ENCODE measurements at regions not wholly inside any gene's neighbourhood (a gene's known extent, or its start where the extent isn't known, plus 50 kb on each side); places are given as distances from the start of the nearest gene placed in this dataset.

DNA sequence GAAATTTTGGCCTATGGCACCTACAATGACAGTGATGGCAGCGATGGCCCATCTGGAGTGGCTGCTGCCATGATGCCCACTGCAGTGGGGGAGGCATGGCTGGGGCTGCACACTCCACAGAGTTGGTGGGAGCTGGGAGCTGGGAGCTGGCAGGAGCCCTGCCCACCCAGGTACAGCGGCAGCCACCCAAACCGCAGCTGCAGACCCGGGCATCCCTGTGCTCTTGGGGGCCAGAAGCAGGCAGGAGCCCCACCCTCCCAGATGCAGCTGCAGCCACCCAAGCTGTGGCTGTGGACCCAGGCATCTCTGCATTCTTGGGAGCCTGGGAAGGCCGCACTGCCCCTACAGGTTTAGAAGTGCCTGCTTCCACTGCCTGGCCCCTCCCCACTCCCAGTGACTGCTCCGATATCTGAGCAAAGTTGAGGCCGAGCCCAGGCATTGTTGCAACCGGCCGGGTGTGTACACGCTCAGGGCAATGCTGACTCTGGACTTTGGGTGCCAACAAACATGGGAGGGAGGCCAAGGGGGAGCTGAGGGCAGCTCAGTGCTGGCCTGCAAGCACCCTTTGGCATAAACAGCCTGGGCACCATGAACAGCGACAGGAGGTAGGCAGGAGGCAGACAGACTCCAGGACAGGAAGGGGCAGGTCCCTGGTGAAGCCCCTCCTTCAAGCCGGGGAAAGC lies 82.8 kb downstream of the PPP4R3C start:
- H3K27ac ChIP-seq (ENCODE audit: low read depth, low read length): no peak overlapping the region
- H3K4me2 ChIP-seq (ENCODE audit: low read depth, low read length, poor library complexity, severe bottlenecking): no peak overlapping the region

DNA sequence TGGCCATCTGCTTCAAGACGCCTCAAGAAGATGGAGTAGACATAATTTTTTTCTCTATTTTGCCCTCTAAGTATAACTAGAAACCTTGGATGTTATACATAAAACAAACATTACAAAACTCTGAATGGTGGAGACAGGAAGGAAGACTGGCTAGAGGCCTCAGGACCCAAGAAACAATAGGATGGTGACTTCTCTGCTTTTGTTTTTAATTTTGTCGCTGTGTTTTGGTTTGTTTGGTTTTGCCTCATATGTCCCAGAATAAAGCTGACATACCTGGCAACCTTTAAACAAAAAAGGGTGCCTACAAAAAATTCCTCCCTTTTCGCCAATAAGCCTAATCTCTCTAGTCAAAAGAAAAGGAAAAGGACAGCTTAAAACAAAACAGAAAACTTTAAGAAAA lies 109.1 kb downstream of the PPP4R3C start:
- Histone ChIP-seq H3K9me2 (replicated peaks; ENCODE audit: insufficient read depth, low read length) (no peaks in the 10 kb centered on the region), H3K4me2 (ENCODE audit: low read depth, low read length, poor library complexity, severe bottlenecking) (no peak overlapping the region), H3K79me2 (ENCODE audit: insufficient read depth, low read length) (no peaks in the 10 kb centered on the region), H3K4me3 (ENCODE audit: insufficient read depth, low read length, poor library complexity, severe bottlenecking) (no peak overlapping the region), H3K9ac (ENCODE audit: low read length) (no peak overlapping the region), H2AFZ (ENCODE audit: low read depth, low read length, severe bottlenecking) (no peak overlapping the region), H3K9me3 (ENCODE audit: insufficient read depth, low read length) (no peaks in the 10 kb centered on the region), H4K20me1 (ENCODE audit: low read depth, low read length) (no peaks in the 10 kb centered on the region), H3F3A (ENCODE audit: insufficient read depth) (no peaks in the 10 kb centered on the region), H3K36me3 (ENCODE audit: low read length) (no peaks in the 10 kb centered on the region), H3K27ac (ENCODE audit: low read depth, low read length) (no peak overlapping the region), H3K27me3 (ENCODE audit: low read length) (no peaks in the 10 kb centered on the region)
- TF ChIP-seq, protein P1, sequence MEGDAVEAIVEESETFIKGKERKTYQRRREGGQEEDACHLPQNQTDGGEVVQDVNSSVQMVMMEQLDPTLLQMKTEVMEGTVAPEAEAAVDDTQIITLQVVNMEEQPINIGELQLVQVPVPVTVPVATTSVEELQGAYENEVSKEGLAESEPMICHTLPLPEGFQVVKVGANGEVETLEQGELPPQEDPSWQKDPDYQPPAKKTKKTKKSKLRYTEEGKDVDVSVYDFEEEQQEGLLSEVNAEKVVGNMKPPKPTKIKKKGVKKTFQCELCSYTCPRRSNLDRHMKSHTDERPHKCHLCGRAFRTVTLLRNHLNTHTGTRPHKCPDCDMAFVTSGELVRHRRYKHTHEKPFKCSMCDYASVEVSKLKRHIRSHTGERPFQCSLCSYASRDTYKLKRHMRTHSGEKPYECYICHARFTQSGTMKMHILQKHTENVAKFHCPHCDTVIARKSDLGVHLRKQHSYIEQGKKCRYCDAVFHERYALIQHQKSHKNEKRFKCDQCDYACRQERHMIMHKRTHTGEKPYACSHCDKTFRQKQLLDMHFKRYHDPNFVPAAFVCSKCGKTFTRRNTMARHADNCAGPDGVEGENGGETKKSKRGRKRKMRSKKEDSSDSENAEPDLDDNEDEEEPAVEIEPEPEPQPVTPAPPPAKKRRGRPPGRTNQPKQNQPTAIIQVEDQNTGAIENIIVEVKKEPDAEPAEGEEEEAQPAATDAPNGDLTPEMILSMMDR (IDR thresholded peaks at IDR 0.05; ENCODE audit: insufficient read depth, low read length, poor library complexity, severe bottlenecking): no peak
- TF ChIP-seq EZH2phosphoT487 (conservative IDR thresholded peaks at IDR 0.05; ENCODE audit: low read length): no peak

More for the DNA sequence above, 82.8 kb downstream of the PPP4R3C start:
- no peaks in the 10 kb centered on the region for H3K27me3 ChIP-seq (ENCODE audit: low read length)
- H3K36me3 ChIP-seq (ENCODE audit: low read length): no peaks in the 10 kb centered on the region
- no peak overlapping the region for H2AFZ ChIP-seq (ENCODE audit: low read depth, low read length, severe bottlenecking)
- H3K9me2 ChIP-seq (replicated peaks; ENCODE audit: insufficient read depth, low read length): no peaks in the 10 kb centered on the region
- no peaks in the 10 kb centered on the region for H3F3A ChIP-seq (ENCODE audit: insufficient read depth)
- no peaks in the 10 kb centered on the region for H3K9me3 ChIP-seq (ENCODE audit: insufficient read depth, low read length)
- no peaks in the 10 kb centered on the region for H4K20me1 ChIP-seq (ENCODE audit: low read depth, low read length)
- no peak for TF ChIP-seq EZH2phosphoT487 (conservative IDR thresholded peaks at IDR 0.05; ENCODE audit: low read length)
- TF ChIP-seq, protein P1 (IDR thresholded peaks at IDR 0.05; ENCODE audit: insufficient read depth, low read length, poor library complexity, severe bottlenecking): no peak
- H3K79me2 ChIP-seq (ENCODE audit: insufficient read depth, low read length): no peaks in the 10 kb centered on the region
- H3K9ac ChIP-seq (ENCODE audit: low read length): no peak overlapping the region
- no peak overlapping the region for H3K4me3 ChIP-seq (ENCODE audit: insufficient read depth, low read length, poor library complexity, severe bottlenecking)

DNA sequence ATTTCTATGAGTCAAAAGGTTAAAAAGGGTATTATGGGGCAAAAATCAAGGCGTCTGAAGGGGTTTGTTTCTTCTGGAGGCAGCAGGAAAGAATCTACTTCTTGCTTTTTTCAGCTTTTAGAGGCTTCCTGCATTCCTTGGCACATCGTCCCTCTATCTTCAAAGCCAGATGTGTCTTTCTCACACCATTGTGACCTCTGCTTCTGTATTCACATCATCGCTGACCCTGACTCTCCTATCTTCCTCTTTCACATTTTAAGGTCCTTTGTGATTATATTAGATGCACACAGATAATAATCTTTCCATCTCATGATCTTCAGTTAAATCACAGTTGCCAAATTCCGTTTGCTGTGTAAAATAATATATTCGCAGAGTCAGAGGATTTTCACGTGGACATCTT lies 112.7 kb downstream of the PPP4R3C start:
- no peaks in the 10 kb centered on the region for H3K27me3 ChIP-seq (ENCODE audit: low read length)
- H3K4me3 ChIP-seq (ENCODE audit: insufficient read depth, low read length, poor library complexity, severe bottlenecking): no peak overlapping the region
- H3F3A ChIP-seq (ENCODE audit: insufficient read depth): no peaks in the 10 kb centered on the region
- H3K4me2 ChIP-seq (ENCODE audit: low read depth, low read length, poor library complexity, severe bottlenecking): no peak overlapping the region
- no peaks in the 10 kb centered on the region for H3K36me3 ChIP-seq (ENCODE audit: low read length)
- no peak overlapping the region for H3K9ac ChIP-seq (ENCODE audit: low read length)
- no peaks in the 10 kb centered on the region for H4K20me1 ChIP-seq (ENCODE audit: low read depth, low read length)
- no peak overlapping the region for H2AFZ ChIP-seq (ENCODE audit: low read depth, low read length, severe bottlenecking)
- TF ChIP-seq, protein P1 (IDR thresholded peaks at IDR 0.05; ENCODE audit: insufficient read depth, low read length, poor library complexity, severe bottlenecking): no peak
- no peak for TF ChIP-seq EZH2phosphoT487 (conservative IDR thresholded peaks at IDR 0.05; ENCODE audit: low read length)
- no peaks in the 10 kb centered on the region for H3K79me2 ChIP-seq (ENCODE audit: insufficient read depth, low read length)
- no peaks in the 10 kb centered on the region for H3K9me3 ChIP-seq (ENCODE audit: insufficient read depth, low read length)
- H3K27ac ChIP-seq (ENCODE audit: low read depth, low read length): no peak overlapping the region
- H3K9me2 ChIP-seq (replicated peaks; ENCODE audit: insufficient read depth, low read length): no peaks in the 10 kb centered on the region

Data from SU-DHL-6 (cell line).